ENCODE measurements at regions not wholly inside any gene's neighbourhood (a gene's known extent, or its start where the extent isn't known, plus 50 kb on each side); places are given as distances from the start of the nearest gene placed in this dataset.

DNA sequence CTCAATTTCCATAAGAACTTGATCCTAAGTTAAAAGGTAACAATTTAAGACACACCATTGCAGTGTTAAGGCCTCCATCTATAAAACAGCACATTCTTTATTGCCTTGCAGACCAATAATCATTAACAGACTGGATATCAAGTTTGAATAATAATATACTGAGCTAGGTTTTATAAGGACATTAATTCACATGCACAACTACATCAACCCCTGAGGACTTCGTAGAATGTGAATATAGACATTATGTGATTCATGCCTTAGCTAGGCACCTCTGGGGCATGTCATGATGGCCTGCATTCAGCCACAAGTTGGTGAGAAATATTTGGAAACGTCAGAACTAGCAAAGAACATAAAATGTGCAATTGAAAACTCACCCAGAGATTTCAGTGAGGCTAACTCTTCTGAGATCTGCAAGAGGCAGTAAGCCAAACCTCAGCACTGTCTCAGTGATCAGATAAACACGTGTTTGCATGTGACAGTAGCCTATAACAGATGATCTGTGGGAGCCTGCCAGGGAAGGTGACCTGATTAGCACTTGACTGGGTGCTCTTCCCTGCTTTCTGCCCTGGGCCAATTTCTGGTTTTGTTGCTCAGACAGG, 492.2 kb downstream of the FLRT2 start:
- Mint-ChIP-seq H3K27me3 (ENCODE audit: unreplicated experiment) (no peaks in the 10 kb centered on the region), H3K36me3 (ENCODE audit: unreplicated experiment) (no peaks in the 10 kb centered on the region), H3K9me3 (ENCODE audit: unreplicated experiment) (peaks cover 16% of the 10 kb centered on the region), H3K27ac (ENCODE audit: unreplicated experiment) (no peak overlapping the region), H3K4me3 (ENCODE audit: unreplicated experiment) (no peak overlapping the region), H3K4me1 (ENCODE audit: unreplicated experiment) (peaks cover 2% of the 10 kb centered on the region)
- TF ChIP-seq, protein P1, sequence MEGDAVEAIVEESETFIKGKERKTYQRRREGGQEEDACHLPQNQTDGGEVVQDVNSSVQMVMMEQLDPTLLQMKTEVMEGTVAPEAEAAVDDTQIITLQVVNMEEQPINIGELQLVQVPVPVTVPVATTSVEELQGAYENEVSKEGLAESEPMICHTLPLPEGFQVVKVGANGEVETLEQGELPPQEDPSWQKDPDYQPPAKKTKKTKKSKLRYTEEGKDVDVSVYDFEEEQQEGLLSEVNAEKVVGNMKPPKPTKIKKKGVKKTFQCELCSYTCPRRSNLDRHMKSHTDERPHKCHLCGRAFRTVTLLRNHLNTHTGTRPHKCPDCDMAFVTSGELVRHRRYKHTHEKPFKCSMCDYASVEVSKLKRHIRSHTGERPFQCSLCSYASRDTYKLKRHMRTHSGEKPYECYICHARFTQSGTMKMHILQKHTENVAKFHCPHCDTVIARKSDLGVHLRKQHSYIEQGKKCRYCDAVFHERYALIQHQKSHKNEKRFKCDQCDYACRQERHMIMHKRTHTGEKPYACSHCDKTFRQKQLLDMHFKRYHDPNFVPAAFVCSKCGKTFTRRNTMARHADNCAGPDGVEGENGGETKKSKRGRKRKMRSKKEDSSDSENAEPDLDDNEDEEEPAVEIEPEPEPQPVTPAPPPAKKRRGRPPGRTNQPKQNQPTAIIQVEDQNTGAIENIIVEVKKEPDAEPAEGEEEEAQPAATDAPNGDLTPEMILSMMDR (IDR thresholded peaks at IDR 0.05) = no peak
- DNase-seq (ENCODE audit: extremely low spot score, unreplicated experiment) = no peak

DNA sequence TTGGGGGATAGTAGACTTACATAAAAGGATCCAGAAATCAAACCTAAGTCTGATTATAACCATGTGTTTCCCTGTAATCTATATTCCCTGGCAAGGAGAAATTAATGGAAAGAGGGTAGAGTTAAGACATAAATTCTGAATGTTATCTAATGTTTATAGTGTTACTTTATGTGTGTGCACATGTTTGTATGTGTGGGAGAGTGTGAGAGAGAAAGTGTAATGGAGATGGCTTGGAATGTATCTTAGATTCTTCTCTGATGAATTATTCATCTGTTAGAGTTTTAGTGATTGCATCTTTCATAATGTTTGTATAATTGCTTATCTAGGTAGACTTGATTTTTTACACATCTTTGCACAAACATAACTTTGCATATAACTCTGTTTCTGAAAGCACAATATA, 490.9 kb downstream of the FLRT2 start:
- DNase-seq (ENCODE audit: extremely low spot score, unreplicated experiment) = no peak
- no peaks in the 10 kb centered on the region for H3K36me3 Mint-ChIP-seq (ENCODE audit: unreplicated experiment)
- H3K4me3 Mint-ChIP-seq (ENCODE audit: unreplicated experiment) = no peak overlapping the region
- no peak overlapping the region for H3K27ac Mint-ChIP-seq (ENCODE audit: unreplicated experiment)
- peaks cover 12% of the 10 kb centered on the region for H3K9me3 Mint-ChIP-seq (ENCODE audit: unreplicated experiment)
- H3K4me1 Mint-ChIP-seq (ENCODE audit: unreplicated experiment) = peaks cover 7% of the 10 kb centered on the region
- TF ChIP-seq, protein P1 (IDR thresholded peaks at IDR 0.05) = no peak
- H3K27me3 Mint-ChIP-seq (ENCODE audit: unreplicated experiment) = no peaks in the 10 kb centered on the region

DNA sequence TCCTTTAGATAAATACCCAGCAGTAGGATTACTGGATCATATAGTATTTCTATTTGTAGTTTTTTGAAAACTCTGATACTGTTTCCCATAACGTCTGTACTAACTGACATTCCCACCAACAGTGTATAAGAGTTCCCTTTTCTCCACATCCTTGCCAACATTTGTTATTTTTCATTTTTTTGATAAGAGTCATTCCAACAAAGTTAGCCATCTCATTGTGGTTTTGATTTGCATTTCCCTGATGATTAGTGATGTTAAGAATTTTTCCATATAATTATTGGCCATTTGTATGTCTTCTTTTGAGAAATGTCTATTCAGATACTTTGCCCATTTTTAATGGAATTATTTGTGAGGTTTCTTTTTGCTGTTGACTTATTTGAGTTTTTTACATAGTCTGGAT, 486.0 kb downstream of the FLRT2 start:
- no peaks in the 10 kb centered on the region for H3K36me3 Mint-ChIP-seq (ENCODE audit: unreplicated experiment)
- peaks cover 7% of the 10 kb centered on the region for H3K9me3 Mint-ChIP-seq (ENCODE audit: unreplicated experiment)
- H3K4me3 Mint-ChIP-seq (ENCODE audit: unreplicated experiment) = no peak overlapping the region
- no peak for DNase-seq (ENCODE audit: extremely low spot score, unreplicated experiment)
- H3K27ac Mint-ChIP-seq (ENCODE audit: unreplicated experiment) = no peak overlapping the region
- H3K4me1 Mint-ChIP-seq (ENCODE audit: unreplicated experiment) = peaks cover 6% of the 10 kb centered on the region
- TF ChIP-seq, protein P1 (IDR thresholded peaks at IDR 0.05) = no peak
- no peaks in the 10 kb centered on the region for H3K27me3 Mint-ChIP-seq (ENCODE audit: unreplicated experiment)

DNA sequence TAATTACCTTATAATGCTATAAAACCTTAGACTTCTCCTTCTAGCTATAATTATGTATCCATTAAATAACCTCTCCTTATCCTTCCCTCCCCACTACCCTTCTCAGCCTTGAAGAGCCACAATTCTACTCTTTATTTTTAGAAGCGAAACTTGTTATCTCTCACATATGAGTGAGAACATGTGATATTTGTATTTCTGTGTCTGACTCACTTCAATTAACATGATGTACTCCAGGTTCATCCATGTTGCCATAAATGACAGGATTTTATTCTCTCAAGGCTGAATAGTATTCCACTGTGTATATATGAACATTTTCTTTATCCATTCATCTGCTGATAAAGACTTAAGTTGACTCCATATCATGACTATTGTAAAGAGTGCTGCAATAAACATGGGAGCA, 485.6 kb downstream of the FLRT2 start:
- TF ChIP-seq, protein P1 (IDR thresholded peaks at IDR 0.05) = no peak
- no peaks in the 10 kb centered on the region for H3K36me3 Mint-ChIP-seq (ENCODE audit: unreplicated experiment)
- H3K27ac Mint-ChIP-seq (ENCODE audit: unreplicated experiment) = no peak overlapping the region
- H3K4me3 Mint-ChIP-seq (ENCODE audit: unreplicated experiment) = no peak overlapping the region
- no peak for DNase-seq (ENCODE audit: extremely low spot score, unreplicated experiment)
- peaks cover 7% of the 10 kb centered on the region for H3K9me3 Mint-ChIP-seq (ENCODE audit: unreplicated experiment)
- peaks cover 6% of the 10 kb centered on the region for H3K4me1 Mint-ChIP-seq (ENCODE audit: unreplicated experiment)
- no peaks in the 10 kb centered on the region for H3K27me3 Mint-ChIP-seq (ENCODE audit: unreplicated experiment)

DNA sequence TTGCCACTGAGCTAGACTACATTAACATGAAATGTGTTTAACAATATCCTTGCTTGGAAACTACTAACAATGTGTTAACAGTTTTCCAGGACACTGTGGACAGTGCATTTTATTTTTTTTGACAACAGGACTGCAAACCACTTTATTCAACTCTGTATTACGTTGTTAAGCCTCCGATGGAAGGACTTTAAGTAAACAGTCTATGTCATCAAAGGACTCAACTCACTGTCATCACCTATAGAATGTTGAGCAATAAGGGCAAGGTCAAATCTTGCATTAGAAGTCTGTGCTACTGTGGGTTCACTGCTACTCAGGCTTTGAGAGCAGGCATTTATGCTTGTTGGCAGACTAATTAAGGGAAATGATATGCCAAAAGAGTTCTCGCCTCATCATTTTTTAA, 483.7 kb downstream of the FLRT2 start:
- Mint-ChIP-seq H3K36me3 (ENCODE audit: unreplicated experiment) (no peaks in the 10 kb centered on the region), H3K4me1 (ENCODE audit: unreplicated experiment) (peaks cover 6% of the 10 kb centered on the region), H3K27me3 (ENCODE audit: unreplicated experiment) (no peaks in the 10 kb centered on the region), H3K27ac (ENCODE audit: unreplicated experiment) (no peak overlapping the region), H3K4me3 (ENCODE audit: unreplicated experiment) (no peak overlapping the region), H3K9me3 (ENCODE audit: unreplicated experiment) (peaks cover 7% of the 10 kb centered on the region)
- DNase-seq (ENCODE audit: extremely low spot score, unreplicated experiment) = no peak
- TF ChIP-seq, protein P1 (IDR thresholded peaks at IDR 0.05) = no peak

Data from osteocyte (in vitro differentiated cells).